ENCODE measurements at regions not wholly inside any gene's neighbourhood (a gene's known extent, or its start where the extent isn't known, plus 50 kb on each side); places are given as distances from the start of the nearest gene placed in this dataset.

DNA sequence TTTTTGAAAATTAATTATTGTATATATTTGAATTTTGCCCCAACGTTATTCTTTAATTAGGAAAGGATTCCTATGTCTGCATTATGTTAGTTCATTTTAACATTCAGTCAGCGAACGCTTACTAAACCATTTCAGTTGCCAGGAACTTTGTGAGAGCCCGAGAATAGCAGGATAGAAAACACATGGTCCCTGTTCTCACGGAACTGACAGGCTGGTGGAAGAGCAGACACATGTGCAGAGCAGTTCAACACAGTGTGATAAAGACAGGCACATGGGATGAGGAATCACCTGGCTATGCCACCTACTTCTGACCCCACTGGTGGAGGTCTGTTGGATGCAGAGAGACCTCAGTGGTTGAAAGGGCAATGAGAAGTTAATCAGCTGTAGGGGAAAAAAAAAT is 367.2 kb downstream of the EPM2A start:
- no peak for DNase-seq (ENCODE audit: extremely low spot score, unreplicated experiment)
- Mint-ChIP-seq H3K4me1 (ENCODE audit: unreplicated experiment) (no peaks in the 10 kb centered on the region), H3K4me3 (ENCODE audit: unreplicated experiment) (no peak overlapping the region), H3K9me3 (ENCODE audit: unreplicated experiment) (no peaks in the 10 kb centered on the region), H3K36me3 (ENCODE audit: unreplicated experiment) (no peaks in the 10 kb centered on the region), H3K27me3 (ENCODE audit: unreplicated experiment) (peaks cover 15% of the 10 kb centered on the region), H3K27ac (ENCODE audit: unreplicated experiment) (no peak overlapping the region)
- TF ChIP-seq CTCF (IDR thresholded peaks at IDR 0.05), result no peak

DNA sequence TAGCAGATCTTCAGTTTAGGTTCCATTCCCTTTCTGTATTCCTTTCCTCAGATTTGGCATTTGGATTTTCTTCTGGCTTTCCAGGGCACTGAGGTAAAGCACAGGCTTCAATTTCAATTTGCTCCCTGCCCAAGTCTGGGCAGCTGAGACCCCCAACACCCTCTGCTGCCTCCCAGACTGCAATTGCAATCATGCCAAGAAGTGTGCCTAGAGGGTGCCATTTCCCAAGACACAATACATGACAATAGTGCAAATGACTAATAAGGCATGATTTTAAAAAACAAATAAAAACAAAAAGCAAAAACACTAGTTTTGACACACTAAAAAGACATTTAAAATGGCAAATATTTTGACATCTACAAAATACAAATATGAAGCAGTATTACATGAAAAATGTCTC is 364.8 kb downstream of the EPM2A start:
- Mint-ChIP-seq H3K9me3 (ENCODE audit: unreplicated experiment) (no peaks in the 10 kb centered on the region), H3K4me3 (ENCODE audit: unreplicated experiment) (no peak overlapping the region), H3K4me1 (ENCODE audit: unreplicated experiment) (peaks cover 9% of the 10 kb centered on the region), H3K36me3 (ENCODE audit: unreplicated experiment) (no peaks in the 10 kb centered on the region), H3K27ac (ENCODE audit: unreplicated experiment) (no peak overlapping the region), H3K27me3 (ENCODE audit: unreplicated experiment) (peaks cover 13% of the 10 kb centered on the region)
- no peak for TF ChIP-seq CTCF (IDR thresholded peaks at IDR 0.05)
- DNase-seq (ENCODE audit: extremely low spot score, unreplicated experiment), result no peak

GRCh38 chr6:145372671-145373151 is 362.6 kb downstream of the EPM2A start:
- DNase-seq (ENCODE audit: extremely low spot score, unreplicated experiment), result no peak
- Mint-ChIP-seq H3K27me3 (ENCODE audit: unreplicated experiment) (peaks cover 7% of the 10 kb centered on the region), H3K27ac (ENCODE audit: unreplicated experiment) (no peak overlapping the region), H3K4me3 (ENCODE audit: unreplicated experiment) (no peak overlapping the region), H3K36me3 (ENCODE audit: unreplicated experiment) (no peaks in the 10 kb centered on the region), H3K9me3 (ENCODE audit: unreplicated experiment) (no peaks in the 10 kb centered on the region), H3K4me1 (ENCODE audit: unreplicated experiment) (peaks cover 9% of the 10 kb centered on the region)
- TF ChIP-seq CTCF (IDR thresholded peaks at IDR 0.05), result no peak

DNA sequence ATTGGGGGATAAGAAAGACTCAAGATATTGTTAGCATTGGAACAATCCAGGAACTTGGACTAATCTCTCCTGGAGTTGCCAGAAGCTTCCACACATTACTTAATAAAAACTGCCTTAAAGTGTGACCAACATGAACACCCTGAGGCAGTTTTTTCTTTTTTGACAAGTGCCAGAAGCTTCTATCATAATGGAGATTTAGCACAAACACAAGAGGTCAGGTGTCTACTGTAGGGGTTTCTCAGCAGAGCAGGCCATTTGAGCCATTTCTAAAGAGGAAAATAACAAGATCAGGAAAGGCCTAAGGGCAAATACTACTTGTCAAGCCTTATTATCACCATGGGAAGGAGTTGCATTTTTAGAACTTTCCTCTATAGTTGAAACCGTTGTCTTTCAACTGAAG is 361.5 kb downstream of the EPM2A start:
- Mint-ChIP-seq H3K36me3 (ENCODE audit: unreplicated experiment) (no peaks in the 10 kb centered on the region), H3K4me3 (ENCODE audit: unreplicated experiment) (no peak overlapping the region), H3K27me3 (ENCODE audit: unreplicated experiment) (peaks cover 3% of the 10 kb centered on the region), H3K27ac (ENCODE audit: unreplicated experiment) (no peak overlapping the region), H3K4me1 (ENCODE audit: unreplicated experiment) (peaks cover 9% of the 10 kb centered on the region), H3K9me3 (ENCODE audit: unreplicated experiment) (no peaks in the 10 kb centered on the region)
- no peak for DNase-seq (ENCODE audit: extremely low spot score, unreplicated experiment)
- no peak for TF ChIP-seq CTCF (IDR thresholded peaks at IDR 0.05)

DNA sequence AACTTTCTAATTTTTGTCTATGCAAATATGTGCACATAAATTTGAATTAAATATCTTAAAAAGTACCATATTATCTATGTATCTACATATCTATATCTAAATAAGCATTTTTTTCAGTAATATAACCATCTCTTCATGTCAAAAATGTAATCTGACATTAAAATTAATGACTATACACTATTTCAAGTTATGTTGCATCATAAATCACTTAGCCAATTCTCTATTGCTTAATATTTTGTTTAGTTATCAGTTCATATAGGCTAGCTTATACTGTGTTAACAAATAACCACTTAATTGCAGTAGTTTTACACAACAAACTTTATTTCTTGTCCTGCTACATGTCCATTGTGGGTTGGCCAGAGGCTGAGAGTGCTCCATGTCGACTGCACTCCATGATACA is 360.8 kb downstream of the EPM2A start:
- peaks cover 1% of the 10 kb centered on the region for H3K27me3 Mint-ChIP-seq (ENCODE audit: unreplicated experiment)
- H3K4me1 Mint-ChIP-seq (ENCODE audit: unreplicated experiment), result peaks cover 9% of the 10 kb centered on the region
- no peak overlapping the region for H3K27ac Mint-ChIP-seq (ENCODE audit: unreplicated experiment)
- no peak for DNase-seq (ENCODE audit: extremely low spot score, unreplicated experiment)
- no peaks in the 10 kb centered on the region for H3K36me3 Mint-ChIP-seq (ENCODE audit: unreplicated experiment)
- no peaks in the 10 kb centered on the region for H3K9me3 Mint-ChIP-seq (ENCODE audit: unreplicated experiment)
- TF ChIP-seq CTCF (IDR thresholded peaks at IDR 0.05), result no peak
- H3K4me3 Mint-ChIP-seq (ENCODE audit: unreplicated experiment), result no peak overlapping the region

Data from osteocyte (in vitro differentiated cells).